GM23338 (cell line): ENCODE measurements at regions not wholly inside any gene's neighbourhood (a gene's known extent, or its start where the extent isn't known, plus 50 kb on each side); places are given as distances from the start of the nearest gene placed in this dataset.

ENCODE experiments used
- ATAC-seq: fragments of 200-7000 bp; cut with Tn5 transposase; 3 replicates; pipeline ENCODE4 v1.9.1; 2020
- DNase-seq: peaks from one replicate; pipeline ENCODE4 v3.0.0-alpha.2; 2015; ENCODE audit warnings: low spot score
- H2AFZ ChIP-seq: fragments of 200-600 bp; sonication (generic); 2 replicates; pipeline ENCODE4 v1.8.0; 2016; ENCODE audit warnings: antibody characterized with exemption, mild to moderate bottlenecking, moderate library complexity
- H3F3A ChIP-seq: fragments of 200-600 bp; sonication (generic); replicated peaks from 2 replicates; pipeline ENCODE4 v1.8.0; 2017; ENCODE audit warnings: antibody characterized with exemption, mixed run types, low read depth
- H3K27ac ChIP-seq: fragments of 200-600 bp; sonication (generic); 2 replicates; pipeline ENCODE4 v1.6.1; 2016; ENCODE audit warnings: low read depth
- H3K27me3 ChIP-seq: fragments of 200-600 bp; sonication (generic); 2 replicates; pipeline ENCODE4 v1.8.0; 2016; ENCODE audit warnings: mild to moderate bottlenecking, mixed run types, moderate library complexity; ENCODE audit not compliant: insufficient read depth
- H3K36me3 ChIP-seq: fragments of 200-600 bp; sonication (generic); 2 replicates; pipeline ENCODE4 v1.8.0; 2016; ENCODE audit warnings: mild to moderate bottlenecking; ENCODE audit not compliant: insufficient read depth
- H3K4me1 ChIP-seq: fragments of 200-600 bp; sonication (generic); 2 replicates; pipeline ENCODE4 v1.8.0; 2016; ENCODE audit warnings: mild to moderate bottlenecking, moderate library complexity; ENCODE audit not compliant: insufficient read depth
- H3K4me2 ChIP-seq: fragments of 200-600 bp; sonication (generic); 2 replicates; pipeline ENCODE4 v1.7.1; 2017; ENCODE audit warnings: mixed run types
- H3K4me3 ChIP-seq: fragments of 200-600 bp; sonication (generic); 2 replicates; pipeline ENCODE4 v1.6.1; 2016; ENCODE audit warnings: mixed run types
- H3K79me2 ChIP-seq: fragments of 200-600 bp; sonication (generic); replicated peaks from 2 replicates; pipeline ENCODE4 v1.8.0; 2017; ENCODE audit warnings: mild to moderate bottlenecking; ENCODE audit not compliant: insufficient read depth
- H3K9me2 ChIP-seq: fragments of 200-600 bp; sonication (generic); 2 replicates; pipeline ENCODE4 v1.8.0; 2017; ENCODE audit not compliant: insufficient read depth
- H4K20me1 ChIP-seq: fragments of 200-600 bp; sonication (generic); replicated peaks from 2 replicates; pipeline ENCODE4 v1.8.0; 2017; ENCODE audit warnings: mild to moderate bottlenecking; ENCODE audit not compliant: insufficient read depth
- H3K27ac Mint-ChIP-seq: 2 replicates; pipeline ENCODE4 v1.8.0; 2020; ENCODE audit warnings: inconsistent platforms, mild to moderate bottlenecking, moderate library complexity, mixed read lengths
- H3K27me3 Mint-ChIP-seq: 3 replicates; pipeline ENCODE4 v1.8.0; 2022; ENCODE audit warnings: low read depth, mild to moderate bottlenecking, moderate library complexity, mixed read lengths, inconsistent platforms; ENCODE audit not compliant: insufficient read depth, poor library complexity
- H3K36me3 Mint-ChIP-seq: 3 replicates; pipeline ENCODE4 v1.8.0; 2021; ENCODE audit warnings: low read depth, mild to moderate bottlenecking, inconsistent platforms, moderate library complexity, mixed read lengths
- H3K4me1 Mint-ChIP-seq: 3 replicates; pipeline ENCODE4 v1.8.0; 2020; ENCODE audit warnings: mild to moderate bottlenecking, inconsistent platforms, mixed read lengths
- H3K4me3 Mint-ChIP-seq: 3 replicates; pipeline ENCODE4 v1.8.0; 2021; ENCODE audit warnings: moderate library complexity, mild to moderate bottlenecking, inconsistent platforms, mixed read lengths
- H3K9me3 Mint-ChIP-seq: 3 replicates; pipeline ENCODE4 v1.8.0; 2020; ENCODE audit warnings: moderate library complexity, mild to moderate bottlenecking, inconsistent platforms, mixed read lengths
- POLR2AphosphoS5 ChIP-seq: IDR thresholded peaks from 2 replicates; pipeline ENCODE4 v1.6.1; 2016; ENCODE audit warnings: antibody characterized with exemption, low read depth
- TF ChIP-seq, protein P1 (sequence below): fragments of 250-450 bp; sonication (Bioruptor Pico); IDR thresholded peaks from 2 replicates; pipeline ENCODE4 v1.5.0; 2020; ENCODE audit warnings: mild to moderate bottlenecking, moderate library complexity

GRCh38 chr1:175797576-175797975, 54.2 kb upstream of the TNR start:
- H3K27ac Mint-ChIP-seq = no peak overlapping the region
- H3K9me3 Mint-ChIP-seq = no peaks in the 10 kb centered on the region

More at GRCh38 chr1:175797576-175797975, 54.2 kb upstream of the TNR start:
- Mint-ChIP-seq H3K4me1 (peaks cover 13% of the 10 kb centered on the region), H3K27me3 (peaks cover 2% of the 10 kb centered on the region), H3K36me3 (no peaks in the 10 kb centered on the region), H3K4me3 (no peak overlapping the region)
- TF ChIP-seq, protein P1, sequence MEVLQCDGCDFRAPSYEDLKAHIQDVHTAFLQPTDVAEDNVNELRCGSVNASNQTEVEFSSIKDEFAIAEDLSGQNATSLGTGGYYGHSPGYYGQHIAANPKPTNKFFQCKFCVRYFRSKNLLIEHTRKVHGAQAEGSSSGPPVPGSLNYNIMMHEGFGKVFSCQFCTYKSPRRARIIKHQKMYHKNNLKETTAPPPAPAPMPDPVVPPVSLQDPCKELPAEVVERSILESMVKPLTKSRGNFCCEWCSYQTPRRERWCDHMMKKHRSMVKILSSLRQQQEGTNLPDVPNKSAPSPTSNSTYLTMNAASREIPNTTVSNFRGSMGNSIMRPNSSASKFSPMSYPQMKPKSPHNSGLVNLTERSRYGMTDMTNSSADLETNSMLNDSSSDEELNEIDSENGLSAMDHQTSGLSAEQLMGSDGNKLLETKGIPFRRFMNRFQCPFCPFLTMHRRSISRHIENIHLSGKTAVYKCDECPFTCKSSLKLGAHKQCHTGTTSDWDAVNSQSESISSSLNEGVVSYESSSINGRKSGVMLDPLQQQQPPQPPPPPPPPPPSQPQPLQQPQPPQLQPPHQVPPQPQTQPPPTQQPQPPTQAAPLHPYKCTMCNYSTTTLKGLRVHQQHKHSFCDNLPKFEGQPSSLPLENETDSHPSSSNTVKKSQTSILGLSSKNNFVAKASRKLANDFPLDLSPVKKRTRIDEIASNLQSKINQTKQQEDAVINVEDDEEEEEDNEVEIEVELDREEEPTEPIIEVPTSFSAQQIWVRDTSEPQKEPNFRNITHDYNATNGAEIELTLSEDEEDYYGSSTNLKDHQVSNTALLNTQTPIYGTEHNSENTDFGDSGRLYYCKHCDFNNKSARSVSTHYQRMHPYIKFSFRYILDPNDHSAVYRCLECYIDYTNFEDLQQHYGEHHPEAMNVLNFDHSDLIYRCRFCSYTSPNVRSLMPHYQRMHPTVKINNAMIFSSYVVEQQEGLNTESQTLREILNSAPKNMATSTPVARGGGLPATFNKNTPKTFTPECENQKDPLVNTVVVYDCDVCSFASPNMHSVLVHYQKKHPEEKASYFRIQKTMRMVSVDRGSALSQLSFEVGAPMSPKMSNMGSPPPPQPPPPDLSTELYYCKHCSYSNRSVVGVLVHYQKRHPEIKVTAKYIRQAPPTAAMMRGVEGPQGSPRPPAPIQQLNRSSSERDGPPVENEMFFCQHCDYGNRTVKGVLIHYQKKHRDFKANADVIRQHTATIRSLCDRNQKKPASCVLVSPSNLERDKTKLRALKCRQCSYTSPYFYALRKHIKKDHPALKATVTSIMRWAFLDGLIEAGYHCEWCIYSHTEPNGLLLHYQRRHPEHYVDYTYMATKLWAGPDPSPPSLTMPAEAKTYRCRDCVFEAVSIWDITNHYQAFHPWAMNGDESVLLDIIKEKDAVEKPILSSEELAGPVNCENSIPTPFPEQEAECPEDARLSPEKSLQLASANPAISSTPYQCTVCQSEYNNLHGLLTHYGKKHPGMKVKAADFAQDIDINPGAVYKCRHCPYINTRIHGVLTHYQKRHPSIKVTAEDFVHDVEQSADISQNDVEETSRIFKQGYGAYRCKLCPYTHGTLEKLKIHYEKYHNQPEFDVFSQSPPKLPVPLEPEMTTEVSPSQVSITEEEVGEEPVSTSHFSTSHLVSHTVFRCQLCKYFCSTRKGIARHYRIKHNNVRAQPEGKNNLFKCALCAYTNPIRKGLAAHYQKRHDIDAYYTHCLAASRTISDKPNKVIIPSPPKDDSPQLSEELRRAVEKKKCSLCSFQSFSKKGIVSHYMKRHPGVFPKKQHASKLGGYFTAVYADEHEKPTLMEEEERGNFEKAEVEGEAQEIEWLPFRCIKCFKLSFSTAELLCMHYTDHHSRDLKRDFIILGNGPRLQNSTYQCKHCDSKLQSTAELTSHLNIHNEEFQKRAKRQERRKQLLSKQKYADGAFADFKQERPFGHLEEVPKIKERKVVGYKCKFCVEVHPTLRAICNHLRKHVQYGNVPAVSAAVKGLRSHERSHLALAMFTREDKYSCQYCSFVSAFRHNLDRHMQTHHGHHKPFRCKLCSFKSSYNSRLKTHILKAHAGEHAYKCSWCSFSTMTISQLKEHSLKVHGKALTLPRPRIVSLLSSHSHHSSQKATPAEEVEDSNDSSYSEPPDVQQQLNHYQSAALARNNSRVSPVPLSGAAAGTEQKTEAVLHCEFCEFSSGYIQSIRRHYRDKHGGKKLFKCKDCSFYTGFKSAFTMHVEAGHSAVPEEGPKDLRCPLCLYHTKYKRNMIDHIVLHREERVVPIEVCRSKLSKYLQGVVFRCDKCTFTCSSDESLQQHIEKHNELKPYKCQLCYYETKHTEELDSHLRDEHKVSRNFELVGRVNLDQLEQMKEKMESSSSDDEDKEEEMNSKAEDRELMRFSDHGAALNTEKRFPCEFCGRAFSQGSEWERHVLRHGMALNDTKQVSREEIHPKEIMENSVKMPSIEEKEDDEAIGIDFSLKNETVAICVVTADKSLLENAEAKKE (CRISPR knock-in tag) = peak; percentile 54; the same call in 1 of the 2 replicates
- TF ChIP-seq POLR2AphosphoS5 = no peak
- peaks cover under 1% of the 10 kb centered on the region for H3K9me2 ChIP-seq
- H3K36me3 ChIP-seq = no peaks in the 10 kb centered on the region
- no peaks in the 10 kb centered on the region for H4K20me1 ChIP-seq
- no peak overlapping the region for H3K4me3 ChIP-seq
- H3K27me3 ChIP-seq = peaks cover 5% of the 10 kb centered on the region; the same call in 1 of the 2 replicates
- H3F3A ChIP-seq = no peaks in the 10 kb centered on the region
- H3K79me2 ChIP-seq = no peaks in the 10 kb centered on the region
- H3K27ac ChIP-seq = no peak overlapping the region
- no peak overlapping the region for H3K4me2 ChIP-seq
- no peaks in the 10 kb centered on the region for H3K4me1 ChIP-seq
- ATAC-seq (peak; percentile 92), DNase-seq (peak; percentile 66)
- H2AFZ ChIP-seq = no peak overlapping the region
